Skin of body (tissue), 1 donor: ENCODE measurements at regions not wholly inside any gene's neighbourhood (a gene's known extent, or its start where the extent isn't known, plus 50 kb on each side); places are given as distances from the start of the nearest gene placed in this dataset. TPM values are rescaled to one million over a fixed set of nuclear protein-coding genes. Genes with fewer than 3 reads are reported as not detected.

Source experiments
- small RNA-seq: library from RNA; depleted of rRNA; stranded (forward); fragments of <200 nt; gene quantifications from one replicate; pipeline ENCODE3, GENCODE V24; 2014; ENCODE audit warnings: low replicate concordance

Small RNAs in the stretch of these regions (small RNA-seq; reads per million reads assigned to genes)
- gene RF00012: not detected
